ENCODE measurements at regions not wholly inside any gene's neighbourhood (a gene's known extent, or its start where the extent isn't known, plus 50 kb on each side); places are given as distances from the start of the nearest gene placed in this dataset.

- DNase-seq: no peak
- TF ChIP-seq CTCF (IDR thresholded peaks at IDR 0.05) (no peak), POLR2A (IDR thresholded peaks at IDR 0.05) (no peak)
- H3K27ac ChIP-seq: no peak overlapping the region
Observed at GRCh38 chr12:90339837-90340236, 615.1 kb downstream of the CCER1 start.

GRCh38 chr12:90338365-90338764 lies 616.6 kb downstream of the CCER1 start:
- no peak for DNase-seq
- no peak overlapping the region for H3K27ac ChIP-seq
- no peak overlapping the region for H3K4me3 ChIP-seq
- no peak for TF ChIP-seq POLR2A (IDR thresholded peaks at IDR 0.05)
- TF ChIP-seq CTCF (IDR thresholded peaks at IDR 0.05): no peak
- no peaks in the 10 kb centered on the region for H3K27me3 ChIP-seq
- H3K36me3 ChIP-seq: no peaks in the 10 kb centered on the region
- no peaks in the 10 kb centered on the region for H3K9me3 ChIP-seq
- no peaks in the 10 kb centered on the region for H3K4me1 ChIP-seq

More at GRCh38 chr12:90339837-90340236, 615.1 kb downstream of the CCER1 start:
- Histone ChIP-seq H3K4me3 (no peak overlapping the region), H3K27me3 (no peaks in the 10 kb centered on the region), H3K36me3 (no peaks in the 10 kb centered on the region), H3K9me3 (no peaks in the 10 kb centered on the region), H3K4me1 (no peaks in the 10 kb centered on the region)

GRCh38 chr12:90337018-90337417 lies 618.0 kb downstream of the CCER1 start:
- TF ChIP-seq CTCF (IDR thresholded peaks at IDR 0.05): no peak
- TF ChIP-seq POLR2A (IDR thresholded peaks at IDR 0.05): no peak
- Histone ChIP-seq H3K27ac (no peak overlapping the region), H3K4me3 (no peak overlapping the region), H3K4me1 (no peaks in the 10 kb centered on the region), H3K27me3 (no peaks in the 10 kb centered on the region), H3K9me3 (no peaks in the 10 kb centered on the region), H3K36me3 (no peaks in the 10 kb centered on the region)
- no peak for DNase-seq

- Histone ChIP-seq H3K27me3 (no peaks in the 10 kb centered on the region), H3K9me3 (no peaks in the 10 kb centered on the region), H3K27ac (no peak overlapping the region), H3K4me3 (no peak overlapping the region), H3K36me3 (no peaks in the 10 kb centered on the region), H3K4me1 (no peaks in the 10 kb centered on the region)
- TF ChIP-seq CTCF (IDR thresholded peaks at IDR 0.05) (no peak), POLR2A (IDR thresholded peaks at IDR 0.05) (no peak)
- no peak for DNase-seq
Observed at GRCh38 chr12:90335566-90335965, 619.4 kb downstream of the CCER1 start.

GRCh38 chr12:90333939-90334338 lies 621.0 kb downstream of the CCER1 start:
- no peaks in the 10 kb centered on the region for H3K36me3 ChIP-seq
- DNase-seq: no peak
- no peak overlapping the region for H3K4me3 ChIP-seq
- TF ChIP-seq CTCF (IDR thresholded peaks at IDR 0.05): no peak
- no peak for TF ChIP-seq POLR2A (IDR thresholded peaks at IDR 0.05)
- H3K9me3 ChIP-seq: no peaks in the 10 kb centered on the region
- H3K27ac ChIP-seq: no peak overlapping the region
- no peaks in the 10 kb centered on the region for H3K27me3 ChIP-seq
- no peaks in the 10 kb centered on the region for H3K4me1 ChIP-seq

GRCh38 chr12:90333424-90333823 lies 621.6 kb downstream of the CCER1 start:
- TF ChIP-seq POLR2A (IDR thresholded peaks at IDR 0.05) (no peak), CTCF (IDR thresholded peaks at IDR 0.05) (no peak)
- DNase-seq: no peak
- Histone ChIP-seq H3K36me3 (no peaks in the 10 kb centered on the region), H3K9me3 (no peaks in the 10 kb centered on the region), H3K27me3 (no peaks in the 10 kb centered on the region), H3K4me1 (no peaks in the 10 kb centered on the region), H3K4me3 (no peak overlapping the region), H3K27ac (no peak overlapping the region)
